ENCODE measurements at regions not wholly inside any gene's neighbourhood (a gene's known extent, or its start where the extent isn't known, plus 50 kb on each side); places are given as distances from the start of the nearest gene placed in this dataset.

DNA sequence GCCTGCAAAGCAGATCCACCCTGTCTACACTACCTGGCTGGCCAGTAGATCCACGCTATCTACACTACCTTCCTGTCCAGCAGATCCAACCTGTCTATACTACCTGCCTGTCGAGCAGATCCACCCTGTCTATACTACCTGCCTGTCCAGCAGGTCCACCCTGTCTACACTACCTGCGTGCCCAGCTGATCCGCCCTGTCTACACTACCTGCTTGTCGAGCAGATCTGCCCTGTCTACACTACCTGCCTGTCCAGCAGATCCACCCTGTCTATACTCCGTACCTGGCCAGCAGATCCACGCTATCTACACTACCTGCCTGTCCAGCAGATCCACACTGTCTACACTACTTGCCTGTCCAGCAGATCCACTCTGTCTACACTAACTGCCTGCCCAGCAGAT is 102.8 kb upstream of the SAMD11 start:
- TF ChIP-seq, protein P1, sequence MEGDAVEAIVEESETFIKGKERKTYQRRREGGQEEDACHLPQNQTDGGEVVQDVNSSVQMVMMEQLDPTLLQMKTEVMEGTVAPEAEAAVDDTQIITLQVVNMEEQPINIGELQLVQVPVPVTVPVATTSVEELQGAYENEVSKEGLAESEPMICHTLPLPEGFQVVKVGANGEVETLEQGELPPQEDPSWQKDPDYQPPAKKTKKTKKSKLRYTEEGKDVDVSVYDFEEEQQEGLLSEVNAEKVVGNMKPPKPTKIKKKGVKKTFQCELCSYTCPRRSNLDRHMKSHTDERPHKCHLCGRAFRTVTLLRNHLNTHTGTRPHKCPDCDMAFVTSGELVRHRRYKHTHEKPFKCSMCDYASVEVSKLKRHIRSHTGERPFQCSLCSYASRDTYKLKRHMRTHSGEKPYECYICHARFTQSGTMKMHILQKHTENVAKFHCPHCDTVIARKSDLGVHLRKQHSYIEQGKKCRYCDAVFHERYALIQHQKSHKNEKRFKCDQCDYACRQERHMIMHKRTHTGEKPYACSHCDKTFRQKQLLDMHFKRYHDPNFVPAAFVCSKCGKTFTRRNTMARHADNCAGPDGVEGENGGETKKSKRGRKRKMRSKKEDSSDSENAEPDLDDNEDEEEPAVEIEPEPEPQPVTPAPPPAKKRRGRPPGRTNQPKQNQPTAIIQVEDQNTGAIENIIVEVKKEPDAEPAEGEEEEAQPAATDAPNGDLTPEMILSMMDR (IDR thresholded peaks at IDR 0.05) = no peak
- no peak for TF ChIP-seq EP300 (IDR thresholded peaks at IDR 0.05)
- no peak for TF ChIP-seq POLR2A (IDR thresholded peaks at IDR 0.05)

Data from tibial nerve (tissue), 4 donors.